ENCODE measurements at regions not wholly inside any gene's neighbourhood (a gene's known extent, or its start where the extent isn't known, plus 50 kb on each side); places are given as distances from the start of the nearest gene placed in this dataset.

- DNase-seq (no peak), ATAC-seq (no peak)
- no peaks in the 10 kb centered on the region for H3K9me3 ChIP-seq (ENCODE audit: control insufficient read depth, low read length, poor library complexity, severe bottlenecking)
- no peak overlapping the region for H3K27ac Mint-ChIP-seq
- H3K4me3 Mint-ChIP-seq = no peak overlapping the region
- no peaks in the 10 kb centered on the region for H3K27me3 Mint-ChIP-seq
- no peaks in the 10 kb centered on the region for H3K4me1 Mint-ChIP-seq
- H3K36me3 Mint-ChIP-seq (ENCODE audit: low read depth) = no peaks in the 10 kb centered on the region
Observed at GRCh38 chr7:42685911-42686310, 226.0 kb downstream of the C7orf25 start.

DNA sequence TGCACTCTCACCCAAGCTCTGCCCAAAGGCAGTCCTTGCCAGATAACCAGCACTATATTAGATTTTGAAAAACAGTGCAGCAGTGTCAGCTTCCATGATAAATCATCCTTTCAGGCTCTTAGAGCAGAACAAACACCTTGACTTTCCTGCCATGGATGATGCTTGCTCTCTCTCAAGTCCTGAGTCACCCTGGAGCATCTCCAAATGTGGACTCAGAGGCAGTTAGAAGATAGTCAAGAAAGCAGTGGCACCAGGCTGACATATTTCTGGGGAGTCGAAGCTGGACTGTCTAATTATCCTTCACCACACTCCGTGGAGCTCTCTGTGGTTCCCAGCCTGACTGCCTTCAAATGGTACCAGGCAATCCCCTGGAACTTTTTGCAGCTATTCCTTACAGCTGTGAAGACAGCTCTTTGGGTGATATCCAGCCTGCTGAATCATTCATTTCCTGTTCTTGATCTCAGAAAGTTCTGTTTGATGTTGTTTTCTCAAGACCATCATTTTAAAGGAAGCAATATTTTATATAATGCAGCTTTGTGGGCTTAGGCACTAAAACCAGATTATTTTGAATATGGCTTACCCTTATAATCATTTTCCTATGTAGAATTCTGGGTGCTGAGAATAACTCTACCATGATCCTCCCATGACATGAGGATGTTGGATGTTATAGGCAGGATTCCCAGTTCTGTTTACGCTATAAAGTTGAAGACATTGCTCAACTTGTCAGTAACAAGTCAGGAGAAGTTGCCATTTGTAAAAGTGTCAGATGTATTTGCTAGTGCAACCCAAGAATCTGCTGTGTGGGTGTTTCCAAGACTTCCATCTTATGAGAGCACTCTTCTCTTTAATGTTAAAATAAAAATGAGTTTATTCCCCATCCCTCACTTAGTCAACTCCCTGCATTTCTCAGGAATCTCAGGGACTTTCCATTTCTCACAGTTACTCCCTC is 233.8 kb downstream of the C7orf25 start:
- no peak for DNase-seq
- H3K27me3 Mint-ChIP-seq = peaks cover 4% of the 10 kb centered on the region
- no peak overlapping the region for H3K27ac Mint-ChIP-seq
- H3K4me1 Mint-ChIP-seq = no peaks in the 10 kb centered on the region
- H3K4me3 Mint-ChIP-seq = no peak overlapping the region
- H3K36me3 Mint-ChIP-seq (ENCODE audit: low read depth) = no peaks in the 10 kb centered on the region
- H3K9me3 ChIP-seq (ENCODE audit: control insufficient read depth, low read length, poor library complexity, severe bottlenecking) = no peaks in the 10 kb centered on the region
- no peak for ATAC-seq

DNA sequence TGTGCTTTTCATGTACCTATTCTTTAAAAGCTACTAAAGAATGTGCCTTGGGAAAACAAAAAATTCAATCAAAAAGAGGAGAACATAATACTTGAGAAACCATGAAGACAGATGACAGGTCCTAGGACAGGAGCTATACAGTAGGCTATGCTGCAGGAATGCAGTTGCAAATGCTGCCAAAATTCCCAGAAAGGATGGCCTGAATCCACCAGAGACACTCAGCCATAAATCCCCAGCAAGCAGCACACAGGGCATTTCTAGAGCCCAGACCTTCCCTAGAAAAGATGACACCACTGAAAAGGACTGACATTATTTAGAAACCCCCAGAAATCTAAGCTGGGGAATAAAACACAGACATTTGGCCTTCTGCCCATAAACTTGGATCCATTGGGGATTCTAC is 237.3 kb downstream of the C7orf25 start:
- Mint-ChIP-seq H3K36me3 (ENCODE audit: low read depth) (no peaks in the 10 kb centered on the region), H3K4me1 (no peaks in the 10 kb centered on the region), H3K4me3 (no peak overlapping the region), H3K27me3 (peaks cover 4% of the 10 kb centered on the region), H3K27ac (no peak overlapping the region)
- no peak for DNase-seq
- H3K9me3 ChIP-seq (ENCODE audit: control insufficient read depth, low read length, poor library complexity, severe bottlenecking) = no peaks in the 10 kb centered on the region
- ATAC-seq = no peak

DNA sequence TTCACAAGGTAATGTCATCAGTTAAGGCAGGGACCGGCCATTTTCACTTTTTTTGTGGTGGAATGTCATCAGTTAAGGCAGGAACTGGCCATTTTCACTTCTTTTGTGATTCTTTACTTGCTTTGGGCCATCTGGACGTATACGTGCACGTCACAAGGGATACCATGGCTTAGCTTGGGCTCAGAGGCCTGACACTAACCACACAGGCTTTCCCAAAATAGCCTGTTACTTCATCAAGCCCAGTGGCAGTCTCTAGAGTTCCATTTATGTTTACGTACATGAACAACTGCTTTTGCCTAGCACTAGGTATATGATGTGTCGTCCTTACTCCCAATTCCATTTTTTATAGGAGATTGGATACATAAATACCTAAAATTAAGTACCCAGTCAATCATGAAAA is 237.9 kb downstream of the C7orf25 start:
- H3K9me3 ChIP-seq (ENCODE audit: control insufficient read depth, low read length, poor library complexity, severe bottlenecking) = no peaks in the 10 kb centered on the region
- no peak for ATAC-seq
- Mint-ChIP-seq H3K27ac (no peak overlapping the region), H3K36me3 (ENCODE audit: low read depth) (no peaks in the 10 kb centered on the region), H3K27me3 (peaks cover 4% of the 10 kb centered on the region), H3K4me3 (no peak overlapping the region), H3K4me1 (no peaks in the 10 kb centered on the region)
- no peak for DNase-seq

- Mint-ChIP-seq H3K27ac (no peak overlapping the region), H3K36me3 (ENCODE audit: low read depth) (no peaks in the 10 kb centered on the region), H3K4me3 (no peak overlapping the region), H3K27me3 (peaks cover 4% of the 10 kb centered on the region), H3K4me1 (no peaks in the 10 kb centered on the region)
- no peaks in the 10 kb centered on the region for H3K9me3 ChIP-seq (ENCODE audit: control insufficient read depth, low read length, poor library complexity, severe bottlenecking)
- DNase-seq (no peak), ATAC-seq (no peak)
Observed at GRCh38 chr7:42672339-42672999, 239.4 kb downstream of the C7orf25 start.

GRCh38 chr7:42671627-42672026 is 240.2 kb downstream of the C7orf25 start:
- H3K4me1 Mint-ChIP-seq = no peaks in the 10 kb centered on the region

DNA sequence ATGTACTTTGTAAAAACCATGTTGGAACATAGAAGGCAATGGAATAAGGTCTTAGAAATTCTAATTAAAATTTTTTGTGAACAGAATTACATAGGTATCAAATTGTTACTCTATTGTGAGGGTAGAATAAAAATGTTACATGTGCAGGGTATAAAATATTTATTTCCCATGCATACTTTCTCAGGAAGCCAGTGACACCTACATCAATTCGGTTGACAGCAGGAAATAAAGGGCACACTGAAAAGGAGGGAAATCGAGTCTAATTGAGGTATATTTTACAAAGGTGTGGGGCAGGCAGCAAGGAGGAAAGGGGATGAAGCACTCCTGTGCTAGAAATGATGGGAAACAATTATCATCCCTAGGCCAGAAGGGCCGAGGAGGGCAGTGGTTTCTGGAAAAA is 244.9 kb downstream of the C7orf25 start:
- no peak for DNase-seq

More at GRCh38 chr7:42671627-42672026, 240.2 kb downstream of the C7orf25 start:
- ATAC-seq (no peak), DNase-seq (no peak)
- H3K27me3 Mint-ChIP-seq = peaks cover 4% of the 10 kb centered on the region
- H3K4me3 Mint-ChIP-seq = no peak overlapping the region
- no peaks in the 10 kb centered on the region for H3K36me3 Mint-ChIP-seq (ENCODE audit: low read depth)
- no peaks in the 10 kb centered on the region for H3K9me3 ChIP-seq (ENCODE audit: control insufficient read depth, low read length, poor library complexity, severe bottlenecking)
- no peak overlapping the region for H3K27ac Mint-ChIP-seq

GRCh38 chr7:42662862-42663261 is 249.0 kb downstream of the C7orf25 start:
- DNase-seq (no peak), ATAC-seq (no peak)
- Mint-ChIP-seq H3K4me1 (no peaks in the 10 kb centered on the region), H3K36me3 (ENCODE audit: low read depth) (no peaks in the 10 kb centered on the region), H3K27me3 (no peaks in the 10 kb centered on the region), H3K4me3 (no peak overlapping the region), H3K27ac (no peak overlapping the region)
- no peaks in the 10 kb centered on the region for H3K9me3 ChIP-seq (ENCODE audit: control insufficient read depth, low read length, poor library complexity, severe bottlenecking)

More for the DNA sequence above, 244.9 kb downstream of the C7orf25 start:
- Mint-ChIP-seq H3K4me3 (no peak overlapping the region), H3K27me3 (no peaks in the 10 kb centered on the region), H3K27ac (no peak overlapping the region), H3K4me1 (no peaks in the 10 kb centered on the region), H3K36me3 (ENCODE audit: low read depth) (no peaks in the 10 kb centered on the region)
- ATAC-seq = no peak
- H3K9me3 ChIP-seq (ENCODE audit: control insufficient read depth, low read length, poor library complexity, severe bottlenecking) = no peaks in the 10 kb centered on the region

DNA sequence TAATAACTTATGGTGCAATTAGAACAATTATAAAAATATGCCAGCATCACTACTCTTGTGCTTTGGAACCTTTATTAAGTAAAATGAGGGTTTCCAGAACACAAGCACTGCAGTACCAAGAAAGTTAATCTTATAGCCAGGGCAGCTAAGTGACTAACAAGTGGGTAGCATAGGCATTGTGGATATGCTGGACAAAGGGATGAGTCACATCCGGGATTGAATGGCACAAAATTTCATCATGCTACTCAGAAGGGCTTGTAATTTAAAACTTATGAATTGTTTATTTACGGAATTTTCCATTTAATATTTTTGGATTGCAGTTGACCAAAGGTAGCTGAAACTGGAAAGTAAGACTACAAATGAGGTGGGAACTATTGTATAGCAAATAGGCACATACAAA is 250.6 kb downstream of the C7orf25 start:
- ATAC-seq = no peak
- no peaks in the 10 kb centered on the region for H3K9me3 ChIP-seq (ENCODE audit: control insufficient read depth, low read length, poor library complexity, severe bottlenecking)
- no peaks in the 10 kb centered on the region for H3K4me1 Mint-ChIP-seq
- DNase-seq = no peak
- no peaks in the 10 kb centered on the region for H3K27me3 Mint-ChIP-seq
- no peak overlapping the region for H3K27ac Mint-ChIP-seq
- H3K36me3 Mint-ChIP-seq (ENCODE audit: low read depth) = no peaks in the 10 kb centered on the region
- no peak overlapping the region for H3K4me3 Mint-ChIP-seq

GRCh38 chr7:42650701-42651100 is 261.2 kb downstream of the C7orf25 start:
- Mint-ChIP-seq H3K27me3 (no peaks in the 10 kb centered on the region), H3K27ac (no peak overlapping the region), H3K36me3 (ENCODE audit: low read depth) (no peaks in the 10 kb centered on the region), H3K4me1 (no peaks in the 10 kb centered on the region), H3K4me3 (no peak overlapping the region)
- no peak for ATAC-seq
- no peak for DNase-seq
- H3K9me3 ChIP-seq (ENCODE audit: control insufficient read depth, low read length, poor library complexity, severe bottlenecking) = no peaks in the 10 kb centered on the region

- no peaks in the 10 kb centered on the region for H3K36me3 Mint-ChIP-seq (ENCODE audit: low read depth)
- no peak overlapping the region for H3K4me3 Mint-ChIP-seq
- H3K9me3 ChIP-seq (ENCODE audit: control insufficient read depth, low read length, poor library complexity, severe bottlenecking) = no peaks in the 10 kb centered on the region
- DNase-seq = no peak
- no peak overlapping the region for H3K27ac Mint-ChIP-seq
- H3K27me3 Mint-ChIP-seq = no peaks in the 10 kb centered on the region
- H3K4me1 Mint-ChIP-seq = no peaks in the 10 kb centered on the region
- no peak for ATAC-seq
Observed at GRCh38 chr7:42650171-42650570, 261.7 kb downstream of the C7orf25 start.

- ATAC-seq = no peak
- Mint-ChIP-seq H3K27ac (no peak overlapping the region), H3K27me3 (no peaks in the 10 kb centered on the region), H3K4me3 (no peak overlapping the region), H3K36me3 (ENCODE audit: low read depth) (no peaks in the 10 kb centered on the region), H3K4me1 (no peaks in the 10 kb centered on the region)
- no peak for DNase-seq
- no peaks in the 10 kb centered on the region for H3K9me3 ChIP-seq (ENCODE audit: control insufficient read depth, low read length, poor library complexity, severe bottlenecking)
Observed at GRCh38 chr7:42645906-42646305, 266.0 kb downstream of the C7orf25 start.

GRCh38 chr7:42642699-42643098 is 269.2 kb downstream of the C7orf25 start:
- no peaks in the 10 kb centered on the region for H3K4me1 Mint-ChIP-seq
- no peak for DNase-seq
- no peak overlapping the region for H3K4me3 Mint-ChIP-seq
- H3K27ac Mint-ChIP-seq = no peak overlapping the region
- H3K27me3 Mint-ChIP-seq = no peaks in the 10 kb centered on the region
- H3K9me3 ChIP-seq (ENCODE audit: control insufficient read depth, low read length, poor library complexity, severe bottlenecking) = no peaks in the 10 kb centered on the region
- no peaks in the 10 kb centered on the region for H3K36me3 Mint-ChIP-seq (ENCODE audit: low read depth)
- no peak for ATAC-seq

GRCh38 chr7:42639930-42640329 is 271.9 kb downstream of the C7orf25 start:
- H3K27me3 Mint-ChIP-seq = peaks cover 5% of the 10 kb centered on the region
- ATAC-seq (no peak), DNase-seq (no peak)
- no peak overlapping the region for H3K4me3 Mint-ChIP-seq
- no peak overlapping the region for H3K27ac Mint-ChIP-seq
- H3K4me1 Mint-ChIP-seq = no peaks in the 10 kb centered on the region
- H3K9me3 ChIP-seq (ENCODE audit: control insufficient read depth, low read length, poor library complexity, severe bottlenecking) = no peaks in the 10 kb centered on the region
- no peaks in the 10 kb centered on the region for H3K36me3 Mint-ChIP-seq (ENCODE audit: low read depth)
